NCI-H2107 treated with DMSO at 0.1 percent for 48 hours (cell line): ENCODE measurements at regions not wholly inside any gene's neighbourhood (a gene's known extent, or its start where the extent isn't known, plus 50 kb on each side); places are given as distances from the start of the nearest gene placed in this dataset.
"Not testable (repeated sequence)": the region's sequence is repeated elsewhere in the genome, so short reads cannot be mapped to it uniquely, and the experiment has no call there.

Experiments used
- DNase-seq: peaks from one replicate; lab custom pipeline; 2025; ENCODE audit not compliant: unreplicated experiment; lab: John Stamatoyannopoulos, UW

DNA sequence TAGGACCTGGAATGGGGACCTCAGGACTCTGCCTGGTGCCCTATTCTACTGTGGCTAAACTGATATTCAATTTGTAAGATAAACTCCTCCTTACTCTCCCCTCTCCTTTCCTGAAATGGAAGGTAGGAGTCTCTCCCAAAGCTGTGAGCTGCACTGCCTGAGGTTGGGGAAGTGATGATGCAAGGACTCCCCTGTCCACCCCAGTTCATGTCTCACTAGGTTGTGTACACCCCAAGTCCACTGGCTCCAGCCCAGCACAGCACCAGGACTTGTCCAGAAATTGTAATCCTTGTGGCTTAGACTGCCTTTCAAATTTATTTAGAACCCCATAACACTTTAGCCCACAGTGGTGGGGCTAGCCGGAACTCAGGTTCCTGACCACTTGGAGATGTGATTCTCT lies 247.2 kb upstream of the CTBP2 start:
- DNase-seq = no peak

- DNase-seq = no peak
These were observed 246.7 kb upstream of the CTBP2 start for GRCh38 chr10:125407000-125407502.

DNA sequence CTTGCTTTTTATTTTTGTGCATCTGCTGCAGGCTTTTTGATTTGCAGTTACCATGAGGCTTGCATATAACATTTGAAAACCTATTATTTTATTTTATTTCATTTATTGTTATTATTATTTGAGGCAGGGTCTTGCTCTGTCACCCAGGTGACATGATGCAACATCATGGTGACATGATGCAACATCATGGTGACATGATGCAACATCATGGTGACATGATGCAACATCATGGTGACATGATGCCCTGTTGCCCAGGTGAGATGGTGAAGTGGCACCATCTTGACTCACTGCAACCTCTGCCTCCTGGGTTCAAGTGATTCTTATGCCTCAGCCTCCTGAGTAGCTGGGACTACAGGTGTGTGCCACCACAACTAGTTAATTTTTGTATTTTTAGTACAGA lies 244.5 kb upstream of the CTBP2 start:
- not testable (repeated sequence) for DNase-seq

- no peak for DNase-seq
These were observed 241.1 kb upstream of the CTBP2 start for GRCh38 chr10:125401462-125401861.

DNA sequence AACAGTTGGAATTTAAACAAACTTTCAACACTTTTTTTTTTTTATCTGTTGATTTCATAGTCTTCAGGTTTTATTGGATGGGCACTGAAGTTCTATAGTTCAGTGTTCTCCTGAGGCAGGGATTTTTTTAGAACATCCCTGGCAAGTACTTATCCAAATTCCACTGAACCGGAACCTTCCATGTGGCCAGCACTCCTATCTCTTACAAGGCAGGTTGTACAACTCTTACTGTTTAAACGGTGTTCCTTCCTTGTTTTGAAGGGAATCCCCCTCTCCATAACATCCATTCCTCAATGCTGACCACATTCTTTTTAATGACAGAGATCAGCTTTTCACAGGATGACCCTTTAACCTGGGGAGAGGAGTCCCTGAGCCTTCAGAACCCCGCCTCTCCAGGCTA lies 238.9 kb upstream of the CTBP2 start:
- no peak for DNase-seq

- DNase-seq = no peak
These were observed 237.9 kb upstream of the CTBP2 start for GRCh38 chr10:125398270-125398669.

- DNase-seq = no peak
These were observed 237.2 kb upstream of the CTBP2 start for GRCh38 chr10:125397608-125398007.

DNA sequence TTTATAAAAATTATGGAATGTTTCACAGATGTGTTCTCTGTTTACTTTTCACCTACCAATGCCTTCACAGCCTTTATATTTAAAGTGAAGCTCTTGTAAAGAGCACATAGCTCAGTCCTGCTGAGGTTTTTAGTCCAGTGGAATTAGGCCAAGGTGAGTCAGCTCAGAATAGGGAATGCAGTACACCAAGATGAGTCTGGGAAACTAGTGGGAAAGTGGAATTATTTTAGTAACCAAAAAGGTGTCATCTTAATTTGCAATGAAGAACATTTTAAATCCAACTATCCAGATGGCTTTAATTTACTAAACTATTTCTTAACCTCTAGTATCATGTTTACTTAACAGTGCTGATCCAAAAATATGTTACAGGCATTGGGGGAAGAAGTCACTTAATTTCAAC lies 236.3 kb upstream of the CTBP2 start:
- DNase-seq = no peak

- no peak for DNase-seq
These were observed 232.2 kb upstream of the CTBP2 start for GRCh38 chr10:125392609-125393008.

DNA sequence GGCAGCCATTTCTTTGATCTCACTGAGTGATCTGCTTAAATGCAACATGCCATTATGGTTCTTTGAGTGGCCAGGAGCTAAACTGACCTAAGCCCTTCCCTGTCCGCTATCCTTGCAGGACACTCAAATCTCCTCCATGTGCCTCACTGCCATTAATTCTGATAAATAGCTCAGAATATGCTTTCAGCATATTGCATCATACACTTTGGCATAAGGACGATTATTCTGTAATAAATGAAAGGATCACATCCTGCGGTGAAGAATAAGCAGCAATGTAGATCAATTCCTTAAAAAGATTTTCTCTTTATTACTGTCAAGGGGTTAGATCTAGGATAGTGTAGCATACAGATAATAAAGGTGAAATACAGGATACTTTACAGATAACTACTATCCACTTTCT lies 231.8 kb upstream of the CTBP2 start:
- DNase-seq = no peak

GRCh38 chr10:125389648-125390047 lies 229.3 kb upstream of the CTBP2 start:
- DNase-seq = no peak

DNA sequence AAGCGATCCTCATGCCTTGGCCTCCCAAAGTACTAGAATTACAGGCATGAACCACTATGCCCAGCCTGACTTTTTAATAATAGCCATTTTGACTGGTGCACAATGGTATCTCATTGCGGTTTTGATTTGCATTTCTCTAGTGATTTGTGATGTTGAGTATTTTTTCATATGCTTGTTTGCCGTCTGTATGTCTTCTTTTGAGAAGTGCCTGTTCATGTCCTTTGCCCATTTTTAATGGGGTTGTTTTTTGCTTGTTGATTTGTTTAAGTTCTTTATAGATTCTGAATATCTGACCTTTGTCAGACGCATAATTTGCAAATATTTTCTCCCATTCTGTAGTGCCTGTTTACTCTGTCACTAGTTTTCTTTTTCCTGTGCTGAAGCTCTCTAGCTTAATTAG lies 219.2 kb upstream of the CTBP2 start:
- no peak for DNase-seq

DNA sequence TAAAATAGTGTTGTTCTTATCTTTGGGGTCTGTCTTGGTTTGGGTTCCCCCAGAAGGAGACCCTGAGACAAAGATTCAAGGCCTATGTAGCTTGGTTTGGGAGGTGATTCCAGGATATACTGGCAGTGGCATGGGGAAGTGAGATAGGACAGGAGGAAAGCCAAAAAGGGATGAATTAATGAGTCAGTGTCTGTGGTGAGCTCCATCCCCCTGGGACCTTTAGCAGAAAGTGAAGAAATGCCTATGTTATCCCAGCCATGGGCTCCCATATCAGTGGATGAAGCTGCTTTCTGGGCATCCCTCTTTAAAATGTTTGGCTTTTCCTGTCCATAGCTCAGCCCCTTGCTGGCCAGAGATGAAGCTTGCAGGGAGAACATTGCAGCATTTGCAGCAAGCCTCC lies 217.0 kb upstream of the CTBP2 start:
- no peak for DNase-seq

- DNase-seq = no peak
These were observed 214.8 kb upstream of the CTBP2 start for GRCh38 chr10:125375210-125375609.

DNA sequence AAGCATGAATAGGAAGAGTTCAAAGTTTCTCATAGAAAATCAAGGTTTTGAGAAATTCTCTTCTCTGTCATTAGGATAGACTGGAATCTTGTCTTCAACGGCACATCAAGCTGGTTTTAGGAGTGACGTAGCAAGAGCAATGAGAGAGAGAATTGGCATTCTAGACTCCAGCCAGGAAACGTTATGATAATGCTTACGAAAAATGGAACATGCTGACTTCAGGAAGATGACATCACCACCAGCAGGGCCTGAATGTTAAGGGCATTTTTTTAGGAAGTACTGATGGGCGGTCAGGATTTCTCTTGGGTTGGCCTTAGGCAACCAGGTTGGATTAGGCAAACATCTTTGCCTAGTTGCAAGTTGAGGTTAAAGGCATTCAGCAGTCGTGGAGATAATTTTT lies 213.2 kb upstream of the CTBP2 start:
- no peak for DNase-seq

GRCh38 chr10:125370578-125370977 lies 210.2 kb upstream of the CTBP2 start:
- no peak for DNase-seq

GRCh38 chr10:125369382-125370326 lies 209.3 kb upstream of the CTBP2 start:
- no peak for DNase-seq

GRCh38 chr10:125368146-125368545 lies 207.8 kb upstream of the CTBP2 start:
- no peak for DNase-seq

GRCh38 chr10:125363791-125364190 lies 203.4 kb upstream of the CTBP2 start:
- DNase-seq = no peak

DNA sequence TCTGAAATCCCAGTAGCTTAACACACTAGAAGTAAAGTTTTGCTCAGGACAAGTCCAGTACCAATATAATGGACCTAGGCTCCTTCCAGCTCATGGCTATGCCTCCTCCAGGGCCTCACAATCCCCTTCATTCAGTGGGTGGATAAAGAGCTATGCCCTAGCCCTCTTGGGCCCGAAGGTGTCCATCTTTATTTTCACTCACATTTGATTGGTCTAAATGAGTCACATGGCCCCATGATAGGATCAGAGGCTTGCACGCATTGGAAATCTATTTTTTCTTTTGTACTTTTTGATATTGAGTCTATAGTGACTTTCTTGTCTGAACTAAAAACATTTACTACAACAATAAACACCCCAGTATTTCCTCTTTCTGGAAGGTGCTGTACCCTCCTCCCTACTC lies 202.6 kb upstream of the CTBP2 start:
- DNase-seq = no peak

- DNase-seq = no peak
These were observed 199.0 kb upstream of the CTBP2 start for GRCh38 chr10:125359401-125359800.

GRCh38 chr10:125355657-125356056 lies 195.3 kb upstream of the CTBP2 start:
- no peak for DNase-seq

DNA sequence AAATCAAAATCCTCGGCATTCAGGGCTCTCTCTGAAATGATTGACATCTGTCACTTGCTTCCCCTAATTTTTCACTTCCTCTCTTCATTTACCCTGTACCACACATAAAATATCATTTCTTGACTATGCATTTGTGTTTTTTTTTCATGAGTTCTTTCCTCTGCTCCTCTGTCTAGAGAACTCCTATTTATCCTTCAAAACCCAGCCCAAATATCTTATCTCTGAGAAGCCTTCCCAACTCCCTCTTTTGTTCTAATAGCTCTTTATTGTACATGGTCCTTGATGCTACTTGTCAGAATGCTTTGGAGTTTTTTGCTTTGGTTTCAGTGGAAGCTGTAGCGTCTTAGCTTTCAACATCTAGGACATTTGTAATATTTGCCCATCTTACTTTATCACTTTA lies 190.2 kb upstream of the CTBP2 start:
- no peak for DNase-seq
